ENCODE measurements at regions not wholly inside any gene's neighbourhood (a gene's known extent, or its start where the extent isn't known, plus 50 kb on each side); places are given as distances from the start of the nearest gene placed in this dataset.
"Not testable (repeated sequence)": the region's sequence is repeated elsewhere in the genome, so short reads cannot be mapped to it uniquely, and the experiment has no call there.

DNA sequence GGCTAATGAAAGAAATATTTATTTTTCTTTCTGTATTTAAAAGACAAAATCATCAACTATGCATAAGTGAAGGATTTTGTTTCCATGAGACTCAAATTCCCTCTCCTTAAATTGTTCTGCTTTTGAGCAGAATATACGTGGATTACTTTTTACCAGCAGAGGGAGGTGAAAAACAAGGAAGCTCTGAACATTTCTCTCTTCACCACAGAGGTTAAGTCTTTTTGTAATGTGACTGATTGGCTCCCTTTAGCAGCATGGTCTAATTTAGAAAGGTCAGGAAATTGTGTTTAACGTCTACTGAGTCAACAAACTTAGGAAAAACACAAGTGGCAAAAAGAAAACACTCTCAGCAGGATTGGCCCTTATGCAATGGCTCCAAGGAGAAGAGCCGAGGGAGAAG is 55.1 kb upstream of the F9 start:
- DNase-seq (no peak), ATAC-seq (no peak)
- Mint-ChIP-seq H3K4me1 (no peaks in the 10 kb centered on the region), H3K27me3 (no peaks in the 10 kb centered on the region), H3K9me3 (no peaks in the 10 kb centered on the region), H3K27ac (no peak overlapping the region), H3K4me3 (no peak overlapping the region), H3K36me3 (ENCODE audit: low read depth) (no peaks in the 10 kb centered on the region)

DNA sequence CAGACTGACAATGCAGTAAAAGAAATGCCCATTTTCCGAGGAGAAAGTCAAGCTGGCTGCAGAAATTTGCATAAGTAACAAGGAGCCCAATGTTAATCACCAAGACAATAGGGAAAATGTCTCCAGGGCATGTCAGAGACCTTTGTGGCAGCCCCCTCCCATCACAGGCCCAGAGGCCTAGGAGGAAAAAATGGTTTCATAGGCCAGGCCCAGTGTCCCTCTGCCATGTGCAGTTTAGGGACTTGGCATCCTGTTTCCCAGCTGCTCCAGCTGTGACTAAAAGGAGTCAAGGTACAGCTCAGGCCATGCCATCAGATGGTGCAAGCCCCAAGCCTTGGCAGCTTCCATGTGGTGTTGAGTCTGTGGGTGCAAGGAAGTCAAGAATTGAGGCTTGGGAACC is 68.6 kb upstream of the F9 start:
- not testable (repeated sequence) for H3K9me3 Mint-ChIP-seq; H3K4me1 Mint-ChIP-seq; H3K36me3 Mint-ChIP-seq (ENCODE audit: low read depth); DNase-seq; H3K4me3 Mint-ChIP-seq; H3K27me3 Mint-ChIP-seq; H3K27ac Mint-ChIP-seq; ATAC-seq

DNA sequence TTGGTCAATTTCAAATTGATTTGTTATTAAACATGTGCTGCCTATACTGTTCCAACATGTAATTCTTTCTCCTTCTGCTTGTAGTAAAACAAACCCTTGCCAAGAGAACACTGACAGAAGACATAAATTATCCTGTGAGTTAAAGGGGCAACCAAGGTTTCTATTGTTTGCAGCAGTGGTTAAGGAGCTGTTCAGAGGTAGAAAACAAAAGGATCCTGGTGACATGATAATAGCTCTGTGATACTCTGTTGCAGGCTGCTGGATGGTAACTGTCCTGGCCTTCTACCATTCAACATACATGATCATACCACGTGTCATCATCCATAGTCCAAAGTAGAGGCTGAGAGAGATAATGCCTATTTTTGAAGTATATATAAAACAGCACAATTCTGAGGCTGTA is 75.8 kb upstream of the F9 start:
- H3K27me3 Mint-ChIP-seq, result no peaks in the 10 kb centered on the region
- DNase-seq, result no peak
- no peaks in the 10 kb centered on the region for H3K4me1 Mint-ChIP-seq
- no peak overlapping the region for H3K4me3 Mint-ChIP-seq
- H3K9me3 Mint-ChIP-seq, result no peaks in the 10 kb centered on the region
- ATAC-seq, result no peak
- H3K36me3 Mint-ChIP-seq (ENCODE audit: low read depth), result no peaks in the 10 kb centered on the region
- no peak overlapping the region for H3K27ac Mint-ChIP-seq

DNA sequence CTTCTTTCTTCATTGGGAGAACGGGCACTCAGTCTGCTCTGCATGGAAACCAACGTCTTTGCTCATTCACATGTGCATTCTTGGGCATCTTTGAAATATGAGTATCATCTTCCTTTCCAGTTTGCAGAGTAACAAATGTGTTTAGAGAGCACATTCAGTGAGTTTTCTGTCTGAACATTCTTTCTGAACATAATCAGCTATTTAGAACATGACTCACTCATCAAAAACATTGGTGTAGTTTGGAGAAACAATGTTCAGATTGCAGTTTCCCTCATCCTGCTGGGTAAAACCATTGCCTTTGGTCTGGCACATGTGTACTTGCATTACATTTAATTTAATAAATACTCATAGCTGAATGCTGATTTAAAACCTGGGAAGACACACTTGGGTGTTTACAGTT is 81.5 kb upstream of the F9 start:
- Mint-ChIP-seq H3K4me1 (no peaks in the 10 kb centered on the region), H3K36me3 (ENCODE audit: low read depth) (no peaks in the 10 kb centered on the region)
- ATAC-seq, result no peak

DNA sequence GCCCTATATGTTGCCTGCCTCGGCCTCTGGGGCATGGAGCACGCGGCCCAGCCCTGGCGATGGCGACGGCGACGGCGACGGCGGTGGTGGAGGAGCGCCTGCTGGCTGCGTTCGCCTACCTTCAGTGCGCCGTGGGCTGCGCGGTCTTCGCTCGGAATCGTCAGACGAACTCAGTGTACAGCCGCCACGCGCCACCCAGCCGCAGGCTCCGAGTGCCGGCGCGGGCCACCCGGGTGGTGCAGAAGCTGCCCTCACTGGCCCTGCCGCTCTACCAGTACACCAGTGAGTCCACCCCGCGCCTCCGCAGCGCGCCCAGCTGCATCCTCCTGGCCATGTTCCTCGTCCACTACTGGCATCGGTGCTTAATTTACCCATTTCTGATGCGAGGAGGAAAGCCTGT is 83.7 kb upstream of the F9 start:
- no peaks in the 10 kb centered on the region for H3K4me1 Mint-ChIP-seq

More for the DNA sequence above, 81.5 kb upstream of the F9 start:
- Mint-ChIP-seq H3K9me3 (peaks cover 4% of the 10 kb centered on the region), H3K27ac (no peak overlapping the region), H3K4me3 (no peak overlapping the region), H3K27me3 (no peaks in the 10 kb centered on the region)
- DNase-seq, result no peak

DNA sequence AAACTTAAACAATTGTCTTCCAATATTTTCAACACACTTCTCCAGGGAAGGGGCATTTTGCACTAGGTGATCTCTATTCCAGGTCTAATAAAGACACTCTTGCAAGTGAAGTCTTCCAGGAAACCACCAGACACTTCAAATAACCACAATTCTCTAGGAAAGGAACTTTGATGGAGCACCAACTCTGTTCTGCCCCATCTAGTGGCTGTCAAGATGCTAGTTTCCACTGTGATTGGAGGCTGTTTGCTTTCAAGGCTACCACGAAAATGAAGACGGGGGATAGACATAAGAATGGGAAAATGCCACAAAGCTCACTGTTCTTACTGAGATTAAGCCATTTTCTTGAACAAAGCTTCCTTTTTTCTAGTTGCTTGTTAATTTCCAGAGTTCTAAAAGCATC is 100.6 kb upstream of the F9 start:
- Mint-ChIP-seq H3K27me3 (no peaks in the 10 kb centered on the region), H3K9me3 (no peaks in the 10 kb centered on the region), H3K36me3 (ENCODE audit: low read depth) (no peaks in the 10 kb centered on the region), H3K4me3 (no peak overlapping the region), H3K4me1 (no peaks in the 10 kb centered on the region), H3K27ac (no peak overlapping the region)
- ATAC-seq (no peak), DNase-seq (no peak)

More for the DNA sequence above, 83.7 kb upstream of the F9 start:
- Mint-ChIP-seq H3K4me3 (no peak overlapping the region), H3K27me3 (no peaks in the 10 kb centered on the region), H3K36me3 (ENCODE audit: low read depth) (no peaks in the 10 kb centered on the region), H3K27ac (no peak overlapping the region), H3K9me3 (peaks cover 4% of the 10 kb centered on the region)
- DNase-seq (no peak), ATAC-seq (no peak)

DNA sequence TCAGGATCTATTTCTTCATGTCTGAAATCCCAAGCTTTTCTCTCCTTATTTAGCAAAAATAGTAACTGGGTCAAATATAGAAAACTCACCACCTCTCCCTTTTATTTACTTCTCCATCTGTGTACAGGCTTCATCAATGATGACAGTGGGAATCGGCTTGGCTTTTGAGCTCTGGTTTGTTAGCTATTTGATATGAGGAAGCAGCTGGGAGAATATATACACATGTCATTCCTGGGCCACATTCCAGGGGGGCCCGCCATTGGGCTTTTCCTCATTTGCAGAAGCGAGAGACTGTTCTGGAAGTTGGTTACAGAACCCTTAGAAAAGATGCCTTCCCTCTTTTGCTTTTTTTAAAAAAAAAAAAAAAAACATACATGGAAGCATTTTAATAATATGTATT is 107.4 kb upstream of the F9 start:
- ATAC-seq (no peak), DNase-seq (no peak)
- H3K27ac Mint-ChIP-seq, result no peak overlapping the region
- no peaks in the 10 kb centered on the region for H3K27me3 Mint-ChIP-seq
- H3K4me1 Mint-ChIP-seq, result no peaks in the 10 kb centered on the region
- no peaks in the 10 kb centered on the region for H3K9me3 Mint-ChIP-seq
- H3K36me3 Mint-ChIP-seq (ENCODE audit: low read depth), result no peaks in the 10 kb centered on the region
- H3K4me3 Mint-ChIP-seq, result no peak overlapping the region

DNA sequence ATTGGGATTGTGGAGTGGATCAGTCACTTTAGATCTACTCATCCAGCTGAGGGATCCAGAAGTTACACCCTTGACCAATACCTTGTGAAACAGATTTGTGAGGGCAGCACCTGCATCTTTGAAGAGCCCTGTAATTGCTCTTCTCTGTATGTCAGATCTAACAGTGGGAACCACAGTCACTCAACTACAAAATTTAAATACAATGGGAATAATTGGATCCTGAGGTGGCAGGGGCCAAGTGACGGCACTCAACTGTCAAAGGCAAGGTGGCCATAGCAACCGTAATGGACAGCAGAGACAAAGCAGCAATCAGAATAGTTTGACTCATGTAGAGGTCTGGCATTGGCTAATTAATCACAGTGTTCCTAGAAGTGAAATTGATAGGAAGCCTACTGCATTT is 132.3 kb upstream of the F9 start:
- H3K27ac Mint-ChIP-seq; H3K36me3 Mint-ChIP-seq (ENCODE audit: low read depth); H3K4me3 Mint-ChIP-seq; H3K4me1 Mint-ChIP-seq; DNase-seq; H3K27me3 Mint-ChIP-seq; ATAC-seq; H3K9me3 Mint-ChIP-seq: not testable (repeated sequence)

DNA sequence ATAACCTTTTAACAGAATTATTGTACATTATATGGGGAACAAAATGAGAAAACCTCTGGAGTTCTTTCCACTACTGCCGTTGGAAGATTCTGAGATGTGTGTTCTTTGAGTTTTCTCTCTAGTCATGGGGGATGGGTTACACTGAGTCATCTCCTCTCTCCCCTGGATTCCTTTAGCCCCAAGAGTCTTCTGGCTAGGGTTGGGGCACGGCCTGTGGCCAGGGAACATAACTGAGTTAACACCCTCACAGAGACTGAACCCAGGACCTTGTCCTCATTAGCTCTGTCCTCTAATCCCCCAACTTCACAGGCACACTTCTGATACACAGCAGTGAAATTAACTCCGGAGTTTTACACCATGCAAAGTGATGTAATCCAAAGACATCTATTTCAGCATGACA is 142.3 kb upstream of the F9 start:
- Mint-ChIP-seq H3K27me3 (no peaks in the 10 kb centered on the region), H3K4me1 (no peaks in the 10 kb centered on the region), H3K4me3 (no peak overlapping the region), H3K36me3 (ENCODE audit: low read depth) (no peaks in the 10 kb centered on the region), H3K9me3 (no peaks in the 10 kb centered on the region), H3K27ac (no peak overlapping the region)
- ATAC-seq (no peak), DNase-seq (no peak)

DNA sequence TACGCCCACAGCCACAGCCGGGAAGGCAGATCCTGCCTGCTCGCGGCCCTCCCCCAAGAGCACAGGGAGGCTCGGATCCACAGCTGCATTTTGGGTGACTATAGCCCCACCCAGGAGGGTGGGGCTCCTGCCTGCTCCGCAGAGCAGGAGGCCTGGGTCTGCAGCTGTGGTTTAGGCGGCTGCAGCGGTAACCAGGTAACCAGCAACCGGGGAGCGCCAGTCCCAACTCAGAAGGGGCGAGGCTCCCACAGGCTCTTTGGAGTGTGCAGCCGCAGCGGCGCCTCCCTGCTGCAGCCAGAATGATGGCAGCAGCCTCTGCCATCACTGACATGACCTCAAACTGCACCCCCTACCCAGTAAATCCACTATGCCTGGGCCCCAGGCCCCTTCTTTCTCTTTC is 148.0 kb upstream of the F9 start:
- H3K36me3 Mint-ChIP-seq (ENCODE audit: low read depth), result no peaks in the 10 kb centered on the region
- ATAC-seq, result no peak
- peaks cover 4% of the 10 kb centered on the region for H3K9me3 Mint-ChIP-seq
- H3K4me1 Mint-ChIP-seq, result no peaks in the 10 kb centered on the region
- H3K4me3 Mint-ChIP-seq, result no peak overlapping the region
- H3K27ac Mint-ChIP-seq, result no peak overlapping the region
- H3K27me3 Mint-ChIP-seq, result no peaks in the 10 kb centered on the region
- no peak for DNase-seq

DNA sequence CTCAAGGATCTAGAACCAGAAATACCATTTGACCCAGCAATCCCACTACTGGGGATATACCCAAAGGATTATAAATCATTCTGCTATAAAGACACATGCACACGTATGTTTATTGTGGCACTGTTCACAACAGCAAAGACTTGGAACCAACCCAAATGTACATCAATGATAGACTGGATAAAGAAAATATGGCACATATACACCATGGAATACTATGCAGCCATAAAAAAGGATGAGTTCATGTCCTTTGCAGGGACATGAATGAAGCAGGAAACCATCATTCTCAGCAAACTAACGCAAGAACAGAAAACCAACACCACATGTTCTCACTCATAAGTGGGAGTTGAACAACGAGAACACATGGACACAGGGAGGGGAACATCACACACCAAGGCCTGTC is 154.0 kb upstream of the F9 start:
- not testable (repeated sequence) for H3K27me3 Mint-ChIP-seq; H3K36me3 Mint-ChIP-seq (ENCODE audit: low read depth); H3K4me1 Mint-ChIP-seq; H3K9me3 Mint-ChIP-seq; H3K27ac Mint-ChIP-seq; H3K4me3 Mint-ChIP-seq; DNase-seq; ATAC-seq

DNA sequence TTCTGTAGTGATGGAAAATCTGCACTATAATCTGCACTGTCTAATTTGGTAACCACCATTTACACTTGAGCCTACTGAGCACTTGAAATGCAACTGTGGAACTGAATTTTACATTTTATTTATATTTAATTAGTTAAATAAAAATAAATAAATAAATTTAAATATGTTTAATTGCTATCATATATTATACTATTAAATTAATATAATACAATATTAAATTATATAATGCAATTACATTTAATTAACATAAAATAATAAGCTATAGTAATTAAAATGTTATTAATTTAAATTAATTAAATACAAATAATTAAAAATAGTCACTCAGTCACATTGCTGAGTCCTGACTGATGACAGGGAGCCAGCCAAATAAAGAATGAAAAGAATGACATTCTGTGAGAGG is 170.2 kb upstream of the F9 start:
- Mint-ChIP-seq H3K27ac (no peak overlapping the region), H3K27me3 (no peaks in the 10 kb centered on the region), H3K4me3 (no peak overlapping the region), H3K4me1 (no peaks in the 10 kb centered on the region), H3K9me3 (peaks cover 4% of the 10 kb centered on the region), H3K36me3 (ENCODE audit: low read depth) (no peaks in the 10 kb centered on the region)
- no peak for ATAC-seq
- DNase-seq, result no peak

DNA sequence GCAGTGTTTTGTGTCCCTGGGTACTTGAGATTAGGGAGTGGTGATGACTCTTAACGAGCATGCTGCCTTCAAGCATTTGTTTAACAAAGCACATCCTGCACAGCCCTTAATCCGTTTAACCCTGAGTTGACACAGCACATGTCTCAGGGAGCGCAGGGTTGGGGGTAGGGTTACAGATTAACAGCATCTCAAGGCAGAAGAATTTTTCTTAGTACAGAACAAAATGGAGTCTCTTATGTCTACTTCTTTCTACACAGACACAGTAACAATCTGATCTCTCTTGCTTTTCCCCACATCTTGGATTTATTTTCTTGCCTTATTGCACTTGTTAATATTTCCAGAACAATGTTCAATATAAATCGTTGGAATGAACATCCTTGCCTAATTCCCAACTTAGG is 187.9 kb upstream of the F9 start:
- ATAC-seq; H3K9me3 Mint-ChIP-seq; H3K4me1 Mint-ChIP-seq; H3K4me3 Mint-ChIP-seq; H3K36me3 Mint-ChIP-seq (ENCODE audit: low read depth); H3K27me3 Mint-ChIP-seq; H3K27ac Mint-ChIP-seq; DNase-seq: not testable (repeated sequence)

DNA sequence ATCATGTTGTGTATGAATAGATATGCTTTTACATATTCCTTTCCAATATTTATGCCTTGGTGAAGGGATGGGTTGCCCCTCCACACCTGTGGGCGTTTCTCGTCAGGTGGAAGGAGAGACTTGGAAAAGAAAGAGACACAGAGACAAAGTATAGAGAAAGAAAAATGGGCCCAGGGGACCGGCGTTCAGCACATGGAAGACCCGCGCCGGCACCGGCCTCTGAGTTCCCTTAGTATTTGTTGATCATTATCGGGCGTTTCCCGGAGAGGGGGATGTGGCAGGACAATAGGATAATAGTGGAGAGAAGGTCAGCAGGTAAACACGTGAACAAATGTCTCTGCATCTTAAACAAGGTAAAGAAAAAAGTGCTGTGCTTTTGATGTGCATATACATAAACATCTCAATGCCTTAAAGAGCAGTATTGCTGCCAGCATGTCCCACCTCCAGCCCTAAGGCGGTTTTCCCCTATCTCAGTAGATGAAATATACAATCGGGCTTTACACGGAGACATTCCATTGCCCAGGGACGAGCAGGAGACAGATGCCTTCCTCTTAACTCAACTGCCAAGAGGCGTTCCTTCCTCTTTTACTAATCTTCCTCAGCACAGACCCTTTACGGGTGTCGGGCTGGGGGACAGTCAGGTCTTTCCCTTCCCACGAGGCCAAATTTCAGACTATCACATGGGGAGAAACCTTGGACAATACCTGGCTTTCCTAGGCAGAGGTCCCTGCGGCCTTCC is 188.5 kb upstream of the F9 start:
- not testable (repeated sequence) for H3K27me3 Mint-ChIP-seq; H3K36me3 Mint-ChIP-seq (ENCODE audit: low read depth); DNase-seq; H3K4me1 Mint-ChIP-seq; H3K27ac Mint-ChIP-seq; ATAC-seq; H3K4me3 Mint-ChIP-seq; H3K9me3 Mint-ChIP-seq

DNA sequence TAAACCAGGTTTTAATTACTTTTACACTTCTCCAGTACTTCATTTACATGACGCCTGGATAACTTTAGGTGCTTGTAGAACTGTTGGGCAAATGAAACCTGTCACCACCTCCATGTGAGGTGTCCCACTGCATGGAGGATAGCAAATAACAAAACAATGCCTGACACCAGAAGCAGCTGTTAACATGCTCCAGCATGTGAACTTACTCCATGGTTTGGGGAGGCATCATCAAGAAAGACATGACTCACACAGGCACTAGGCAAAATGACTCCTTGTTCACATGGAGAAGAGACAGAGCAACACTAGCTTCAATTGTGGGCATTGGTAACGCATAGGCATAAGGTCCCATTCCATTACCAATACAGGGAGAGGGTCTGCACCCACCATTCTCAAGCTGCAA is 198.1 kb upstream of the F9 start:
- Mint-ChIP-seq H3K9me3 (no peaks in the 10 kb centered on the region), H3K4me3 (no peak overlapping the region), H3K36me3 (ENCODE audit: low read depth) (no peaks in the 10 kb centered on the region), H3K27ac (no peak overlapping the region), H3K27me3 (no peaks in the 10 kb centered on the region), H3K4me1 (no peaks in the 10 kb centered on the region)
- ATAC-seq (no peak), DNase-seq (no peak)

DNA sequence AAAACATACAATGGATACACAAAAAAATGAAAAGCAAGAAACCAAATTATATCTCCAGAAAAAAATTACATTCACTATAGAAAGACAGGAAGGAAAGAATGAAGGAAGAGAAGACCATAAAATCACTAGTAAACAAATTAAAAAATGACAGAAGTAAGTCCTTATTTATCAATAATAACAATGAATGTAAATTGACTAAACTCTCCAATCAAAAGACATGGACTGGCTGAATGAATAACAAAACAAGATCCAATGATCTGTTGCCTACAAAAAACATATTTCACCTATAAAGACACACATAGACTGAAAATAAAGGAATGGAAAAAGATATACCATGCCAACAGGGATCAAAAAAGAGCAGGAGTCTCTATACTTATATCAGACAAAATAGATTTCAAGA is 203.2 kb upstream of the F9 start:
- Mint-ChIP-seq H3K27ac (no peak overlapping the region), H3K27me3 (no peaks in the 10 kb centered on the region), H3K9me3 (no peaks in the 10 kb centered on the region), H3K36me3 (ENCODE audit: low read depth) (no peaks in the 10 kb centered on the region), H3K4me1 (no peaks in the 10 kb centered on the region), H3K4me3 (no peak overlapping the region)
- DNase-seq (no peak), ATAC-seq (no peak)
